OCI-LY1 (cell line): ENCODE measurements at regions not wholly inside any gene's neighbourhood (a gene's known extent, or its start where the extent isn't known, plus 50 kb on each side); places are given as distances from the start of the nearest gene placed in this dataset.

ENCODE experiments used
- EZH2 ChIP-seq: fragments of 200-600 bp; sonication (generic), shearing (Covaris generic); IDR thresholded peaks from 2 replicates; pipeline ENCODE4 v1.8.0; 2017; ENCODE audit warnings: borderline replicate concordance, mixed run types, mild to moderate bottlenecking, antibody characterized with exemption, low read length, moderate library complexity, mixed read lengths
- TF ChIP-seq, protein P1 (sequence below): fragments of 200-600 bp; sonication (generic), shearing (Covaris generic); IDR thresholded peaks from 2 replicates; pipeline ENCODE4 v1.5.1; 2017; ENCODE audit warnings: mild to moderate bottlenecking, antibody characterized with exemption, low read length, moderate library complexity, mixed read lengths

DNA sequence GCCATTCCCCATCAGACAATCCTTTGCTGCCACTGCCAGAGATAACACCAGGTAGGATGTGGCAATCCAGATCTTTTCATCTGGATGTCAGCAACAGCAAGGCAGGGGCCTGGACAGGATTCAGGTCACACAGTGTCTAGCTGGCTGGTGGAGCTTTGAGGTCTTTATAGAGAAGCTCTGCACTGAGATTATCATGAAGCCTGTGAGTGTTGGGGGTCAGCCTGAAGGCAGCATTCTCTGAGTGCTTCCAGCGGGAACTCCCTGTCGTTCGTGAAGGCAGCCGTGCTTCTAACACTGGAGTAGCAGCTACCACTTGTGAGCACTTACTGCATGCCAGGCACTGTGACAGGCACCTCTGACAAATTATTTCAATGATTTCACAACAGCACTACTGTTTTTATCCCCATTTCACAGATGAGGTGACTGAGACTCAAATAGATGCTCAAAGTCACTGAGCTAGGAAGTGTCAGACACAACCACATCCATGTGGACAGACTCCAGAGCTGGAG lies 85.7 kb downstream of the SEMA4F start:
- TF ChIP-seq, protein P1, sequence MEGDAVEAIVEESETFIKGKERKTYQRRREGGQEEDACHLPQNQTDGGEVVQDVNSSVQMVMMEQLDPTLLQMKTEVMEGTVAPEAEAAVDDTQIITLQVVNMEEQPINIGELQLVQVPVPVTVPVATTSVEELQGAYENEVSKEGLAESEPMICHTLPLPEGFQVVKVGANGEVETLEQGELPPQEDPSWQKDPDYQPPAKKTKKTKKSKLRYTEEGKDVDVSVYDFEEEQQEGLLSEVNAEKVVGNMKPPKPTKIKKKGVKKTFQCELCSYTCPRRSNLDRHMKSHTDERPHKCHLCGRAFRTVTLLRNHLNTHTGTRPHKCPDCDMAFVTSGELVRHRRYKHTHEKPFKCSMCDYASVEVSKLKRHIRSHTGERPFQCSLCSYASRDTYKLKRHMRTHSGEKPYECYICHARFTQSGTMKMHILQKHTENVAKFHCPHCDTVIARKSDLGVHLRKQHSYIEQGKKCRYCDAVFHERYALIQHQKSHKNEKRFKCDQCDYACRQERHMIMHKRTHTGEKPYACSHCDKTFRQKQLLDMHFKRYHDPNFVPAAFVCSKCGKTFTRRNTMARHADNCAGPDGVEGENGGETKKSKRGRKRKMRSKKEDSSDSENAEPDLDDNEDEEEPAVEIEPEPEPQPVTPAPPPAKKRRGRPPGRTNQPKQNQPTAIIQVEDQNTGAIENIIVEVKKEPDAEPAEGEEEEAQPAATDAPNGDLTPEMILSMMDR: no peak
- no peak for TF ChIP-seq EZH2
